GM19452 (cell line): ENCODE measurements at regions not wholly inside any gene's neighbourhood (a gene's known extent, or its start where the extent isn't known, plus 50 kb on each side); places are given as distances from the start of the nearest gene placed in this dataset.
"Not testable (repeated sequence)": the region's sequence is repeated elsewhere in the genome, so short reads cannot be mapped to it uniquely, and the experiment has no call there.

ENCODE experiments used
- ATAC-seq: cut with Tn5 transposase; IDR thresholded peaks from one replicate; pipeline ENCODE4 v1.9.1; 2021; ENCODE audit not compliant: unreplicated experiment

GRCh38 chr13:100776686-100777085 is 102.1 kb upstream of the TMTC4 start:
- not testable (repeated sequence) for ATAC-seq

GRCh38 chr13:100773923-100774663 is 99.5 kb upstream of the TMTC4 start:
- no peak for ATAC-seq

GRCh38 chr13:100773429-100773828 is 98.8 kb upstream of the TMTC4 start:
- no peak for ATAC-seq

- ATAC-seq: no peak
Observed at GRCh38 chr13:100767192-100767591, 92.6 kb upstream of the TMTC4 start.

GRCh38 chr13:100766570-100766969 is 92.0 kb upstream of the TMTC4 start:
- ATAC-seq: not testable (repeated sequence)

GRCh38 chr13:100764937-100765336 is 90.3 kb upstream of the TMTC4 start:
- ATAC-seq: no peak

- ATAC-seq: not testable (repeated sequence)
Observed at GRCh38 chr13:100762126-100762525, 87.5 kb upstream of the TMTC4 start.

- no peak for ATAC-seq
Observed at GRCh38 chr13:100755891-100756290, 81.3 kb upstream of the TMTC4 start.

- no peak for ATAC-seq
Observed at GRCh38 chr13:100754459-100754858, 79.9 kb upstream of the TMTC4 start.

- ATAC-seq: no peak
Observed at GRCh38 chr13:100753376-100753775, 78.8 kb upstream of the TMTC4 start.

- ATAC-seq: no peak
Observed at GRCh38 chr13:100751826-100752225, 77.2 kb upstream of the TMTC4 start.

- ATAC-seq: no peak
Observed at GRCh38 chr13:100746953-100747683, 72.5 kb upstream of the TMTC4 start.

GRCh38 chr13:100738176-100738855 is 63.7 kb upstream of the TMTC4 start:
- ATAC-seq: no peak

GRCh38 chr13:100735494-100735893 is 60.9 kb upstream of the TMTC4 start:
- ATAC-seq: no peak

GRCh38 chr13:100734194-100734720 is 59.7 kb upstream of the TMTC4 start:
- ATAC-seq: no peak

- no peak for ATAC-seq
Observed at GRCh38 chr13:100733261-100733660, 58.7 kb upstream of the TMTC4 start.

GRCh38 chr13:100728201-100728600 is 53.6 kb upstream of the TMTC4 start:
- ATAC-seq: no peak

- ATAC-seq: no peak
Observed at GRCh38 chr13:100725472-100725871, 50.9 kb upstream of the TMTC4 start.

- no peak for ATAC-seq
Observed at GRCh38 chr13:100724568-100724967, 50.0 kb upstream of the TMTC4 start.
